ENCODE measurements at regions not wholly inside any gene's neighbourhood (a gene's known extent, or its start where the extent isn't known, plus 50 kb on each side); places are given as distances from the start of the nearest gene placed in this dataset.

- Histone ChIP-seq H3K4ac (ENCODE audit: low read length) (no peak overlapping the region), H3K27me3 (ENCODE audit: control insufficient read depth in 3 of 3, insufficient read depth in 3 of 3, low read depth in 1 of 3, low read length in 3 of 3) (no peaks in the 10 kb centered on the region), H3K18ac (ENCODE audit: low read length) (no peak overlapping the region), H4K91ac (ENCODE audit: low read depth, low read length, poor library complexity) (no peak overlapping the region), H4K8ac (ENCODE audit: low read depth, low read length) (no peak overlapping the region), H2BK5ac (ENCODE audit: low read length) (no peak overlapping the region), H3K23ac (ENCODE audit: low read depth, low read length, poor library complexity) (no peak overlapping the region), H3K4me3 (ENCODE audit: low read length in 2 of 2) (no peak overlapping the region), H2AFZ (ENCODE audit: low read length) (no peak overlapping the region), H2BK15ac (ENCODE audit: low read length) (no peak overlapping the region), H3K79me1 (ENCODE audit: low read depth, low read length) (no peaks in the 10 kb centered on the region), H3K9me3 (replicated peaks in 1 of 2; ENCODE audit: control insufficient read depth in 2 of 2, insufficient read depth in 1 of 2, low read depth in 1 of 2, low read length in 2 of 2) (no peaks in the 10 kb centered on the region), H2BK120ac (ENCODE audit: low read depth, low read length) (no peak overlapping the region), H3K4me2 (ENCODE audit: insufficient read depth, low read length, poor library complexity, severe bottlenecking) (no peak overlapping the region), H3K27ac (replicated peaks; ENCODE audit: low read length) (no peak overlapping the region), H3K4me1 (ENCODE audit: control insufficient read depth in 2 of 2, insufficient read depth in 1 of 2, low read depth in 1 of 2, low read length in 2 of 2) (peaks cover 0 to 4% of the 10 kb centered on the region in 2 donors), H3K9ac (ENCODE audit: low read depth, low read length, poor library complexity) (no peak overlapping the region), H2BK12ac (ENCODE audit: low read length) (no peak overlapping the region), H2AK5ac (ENCODE audit: low read depth, low read length) (no peak overlapping the region), H3K14ac (ENCODE audit: low read length) (no peak overlapping the region), H3K36me3 (replicated peaks in 1 of 2; ENCODE audit: control insufficient read depth in 2 of 2, insufficient read depth in 2 of 2, low read length in 2 of 2) (no peaks in the 10 kb centered on the region)
- no peak for DNase-seq (ENCODE audit: low spot score)
- no CpG with 5 or more reads among the region's 2 CpGs for WGBS, 2 donors (ENCODE audit: extremely low coverage in 2 of 2, insufficient read length in 2 of 2, insufficient replicate concordance in 1 of 2)
Measured at GRCh38 chr16:63539276-63539675, 1503.0 kb upstream of the CDH8 start.

GRCh38 chr16:63530974-63531373 is 1494.7 kb upstream of the CDH8 start:
- Histone ChIP-seq H3K36me3 (replicated peaks in 1 of 2; ENCODE audit: control insufficient read depth in 2 of 2, insufficient read depth in 2 of 2, low read length in 2 of 2) (no peaks in the 10 kb centered on the region), H3K27me3 (ENCODE audit: control insufficient read depth in 3 of 3, insufficient read depth in 3 of 3, low read depth in 1 of 3, low read length in 3 of 3) (no peaks in the 10 kb centered on the region), H2BK120ac (ENCODE audit: low read depth, low read length) (no peak overlapping the region), H3K79me1 (ENCODE audit: low read depth, low read length) (no peaks in the 10 kb centered on the region), H3K18ac (ENCODE audit: low read length) (no peak overlapping the region), H2BK12ac (ENCODE audit: low read length) (no peak overlapping the region), H3K4me3 (ENCODE audit: low read length in 2 of 2) (no peak overlapping the region), H3K4ac (ENCODE audit: low read length) (no peak overlapping the region), H3K4me2 (ENCODE audit: insufficient read depth, low read length, poor library complexity, severe bottlenecking) (no peak overlapping the region), H2BK15ac (ENCODE audit: low read length) (no peak overlapping the region), H3K14ac (ENCODE audit: low read length) (no peak overlapping the region), H2BK5ac (ENCODE audit: low read length) (no peak overlapping the region), H3K4me1 (ENCODE audit: control insufficient read depth in 2 of 2, insufficient read depth in 1 of 2, low read depth in 1 of 2, low read length in 2 of 2) (no peaks in the 10 kb centered on the region), H3K9me3 (replicated peaks in 1 of 2; ENCODE audit: control insufficient read depth in 2 of 2, insufficient read depth in 1 of 2, low read depth in 1 of 2, low read length in 2 of 2) (peaks cover 0 to 4% of the 10 kb centered on the region in 2 donors), H4K91ac (ENCODE audit: low read depth, low read length, poor library complexity) (no peak overlapping the region), H2AK5ac (ENCODE audit: low read depth, low read length) (no peak overlapping the region), H3K9ac (ENCODE audit: low read depth, low read length, poor library complexity) (no peak overlapping the region), H4K8ac (ENCODE audit: low read depth, low read length) (no peak overlapping the region), H3K27ac (replicated peaks; ENCODE audit: low read length) (no peak overlapping the region), H2AFZ (ENCODE audit: low read length) (no peak overlapping the region), H3K23ac (ENCODE audit: low read depth, low read length, poor library complexity) (no peak overlapping the region)
- no peak for DNase-seq (ENCODE audit: low spot score)
- WGBS, 2 donors (ENCODE audit: extremely low coverage in 2 of 2, insufficient read length in 2 of 2, insufficient replicate concordance in 1 of 2) = no CpG with 5 or more reads among the region's 4 CpGs

- H3K4ac ChIP-seq (ENCODE audit: low read length) = no peak overlapping the region
- H2AFZ ChIP-seq (ENCODE audit: low read length) = no peak overlapping the region
- peaks cover 0 to 4% of the 10 kb centered on the region in 2 donors for H3K9me3 ChIP-seq (replicated peaks in 1 of 2; ENCODE audit: control insufficient read depth in 2 of 2, insufficient read depth in 1 of 2, low read depth in 1 of 2, low read length in 2 of 2)
- no peaks in the 10 kb centered on the region for H3K79me1 ChIP-seq (ENCODE audit: low read depth, low read length)
- no peak overlapping the region for H2BK15ac ChIP-seq (ENCODE audit: low read length)
- no peak overlapping the region for H3K9ac ChIP-seq (ENCODE audit: low read depth, low read length, poor library complexity)
- no peak overlapping the region for H2BK5ac ChIP-seq (ENCODE audit: low read length)
- H4K8ac ChIP-seq (ENCODE audit: low read depth, low read length) = no peak overlapping the region
- H3K27me3 ChIP-seq (ENCODE audit: control insufficient read depth in 3 of 3, insufficient read depth in 3 of 3, low read depth in 1 of 3, low read length in 3 of 3) = no peaks in the 10 kb centered on the region
- no peak overlapping the region for H3K23ac ChIP-seq (ENCODE audit: low read depth, low read length, poor library complexity)
- H3K36me3 ChIP-seq (replicated peaks in 1 of 2; ENCODE audit: control insufficient read depth in 2 of 2, insufficient read depth in 2 of 2, low read length in 2 of 2) = no peaks in the 10 kb centered on the region
- no peak overlapping the region for H3K4me2 ChIP-seq (ENCODE audit: insufficient read depth, low read length, poor library complexity, severe bottlenecking)
- no peak overlapping the region for H3K18ac ChIP-seq (ENCODE audit: low read length)
- no peak overlapping the region for H3K27ac ChIP-seq (replicated peaks; ENCODE audit: low read length)
- DNase-seq (ENCODE audit: low spot score) = no peak
- no peak overlapping the region for H4K91ac ChIP-seq (ENCODE audit: low read depth, low read length, poor library complexity)
- no CpG with 5 or more reads among the region's 2 CpGs for WGBS, 2 donors (ENCODE audit: extremely low coverage in 2 of 2, insufficient read length in 2 of 2, insufficient replicate concordance in 1 of 2)
- no peaks in the 10 kb centered on the region for H3K4me1 ChIP-seq (ENCODE audit: control insufficient read depth in 2 of 2, insufficient read depth in 1 of 2, low read depth in 1 of 2, low read length in 2 of 2)
- H2BK12ac ChIP-seq (ENCODE audit: low read length) = no peak overlapping the region
- no peak overlapping the region for H3K4me3 ChIP-seq (ENCODE audit: low read length in 2 of 2)
- no peak overlapping the region for H2AK5ac ChIP-seq (ENCODE audit: low read depth, low read length)
- no peak overlapping the region for H2BK120ac ChIP-seq (ENCODE audit: low read depth, low read length)
- H3K14ac ChIP-seq (ENCODE audit: low read length) = no peak overlapping the region
Measured at GRCh38 chr16:63530208-63530607, 1494.0 kb upstream of the CDH8 start.

- Histone ChIP-seq H2BK5ac (ENCODE audit: low read length) (no peak overlapping the region), H3K9me3 (replicated peaks in 1 of 2; ENCODE audit: control insufficient read depth in 2 of 2, insufficient read depth in 1 of 2, low read depth in 1 of 2, low read length in 2 of 2) (no peaks in the 10 kb centered on the region), H3K4me3 (ENCODE audit: low read length in 2 of 2) (no peak overlapping the region), H4K8ac (ENCODE audit: low read depth, low read length) (no peak overlapping the region), H2AK5ac (ENCODE audit: low read depth, low read length) (no peak overlapping the region), H3K9ac (ENCODE audit: low read depth, low read length, poor library complexity) (no peak overlapping the region), H4K91ac (ENCODE audit: low read depth, low read length, poor library complexity) (no peak overlapping the region), H3K18ac (ENCODE audit: low read length) (no peak overlapping the region), H2BK15ac (ENCODE audit: low read length) (no peak overlapping the region), H3K4me1 (ENCODE audit: control insufficient read depth in 2 of 2, insufficient read depth in 1 of 2, low read depth in 1 of 2, low read length in 2 of 2) (no peaks in the 10 kb centered on the region), H3K14ac (ENCODE audit: low read length) (no peak overlapping the region), H3K27me3 (ENCODE audit: control insufficient read depth in 3 of 3, insufficient read depth in 3 of 3, low read depth in 1 of 3, low read length in 3 of 3) (no peaks in the 10 kb centered on the region), H2AFZ (ENCODE audit: low read length) (no peak overlapping the region), H3K4me2 (ENCODE audit: insufficient read depth, low read length, poor library complexity, severe bottlenecking) (no peak overlapping the region), H2BK12ac (ENCODE audit: low read length) (no peak overlapping the region), H3K23ac (ENCODE audit: low read depth, low read length, poor library complexity) (no peak overlapping the region), H3K79me1 (ENCODE audit: low read depth, low read length) (no peaks in the 10 kb centered on the region), H3K27ac (replicated peaks; ENCODE audit: low read length) (no peak overlapping the region), H3K4ac (ENCODE audit: low read length) (no peak overlapping the region), H2BK120ac (ENCODE audit: low read depth, low read length) (no peak overlapping the region), H3K36me3 (replicated peaks in 1 of 2; ENCODE audit: control insufficient read depth in 2 of 2, insufficient read depth in 2 of 2, low read length in 2 of 2) (peaks cover 0 to 1% of the 10 kb centered on the region in 2 donors)
- DNase-seq (ENCODE audit: low spot score) = no peak
- WGBS, 2 donors (ENCODE audit: extremely low coverage in 2 of 2, insufficient read length in 2 of 2, insufficient replicate concordance in 1 of 2) = no CpG with 5 or more reads among the region's 3 CpGs
Measured at GRCh38 chr16:63527404-63527803, 1491.2 kb upstream of the CDH8 start.
